ENCODE measurements at regions not wholly inside any gene's neighbourhood (a gene's known extent, or its start where the extent isn't known, plus 50 kb on each side); places are given as distances from the start of the nearest gene placed in this dataset.

DNA sequence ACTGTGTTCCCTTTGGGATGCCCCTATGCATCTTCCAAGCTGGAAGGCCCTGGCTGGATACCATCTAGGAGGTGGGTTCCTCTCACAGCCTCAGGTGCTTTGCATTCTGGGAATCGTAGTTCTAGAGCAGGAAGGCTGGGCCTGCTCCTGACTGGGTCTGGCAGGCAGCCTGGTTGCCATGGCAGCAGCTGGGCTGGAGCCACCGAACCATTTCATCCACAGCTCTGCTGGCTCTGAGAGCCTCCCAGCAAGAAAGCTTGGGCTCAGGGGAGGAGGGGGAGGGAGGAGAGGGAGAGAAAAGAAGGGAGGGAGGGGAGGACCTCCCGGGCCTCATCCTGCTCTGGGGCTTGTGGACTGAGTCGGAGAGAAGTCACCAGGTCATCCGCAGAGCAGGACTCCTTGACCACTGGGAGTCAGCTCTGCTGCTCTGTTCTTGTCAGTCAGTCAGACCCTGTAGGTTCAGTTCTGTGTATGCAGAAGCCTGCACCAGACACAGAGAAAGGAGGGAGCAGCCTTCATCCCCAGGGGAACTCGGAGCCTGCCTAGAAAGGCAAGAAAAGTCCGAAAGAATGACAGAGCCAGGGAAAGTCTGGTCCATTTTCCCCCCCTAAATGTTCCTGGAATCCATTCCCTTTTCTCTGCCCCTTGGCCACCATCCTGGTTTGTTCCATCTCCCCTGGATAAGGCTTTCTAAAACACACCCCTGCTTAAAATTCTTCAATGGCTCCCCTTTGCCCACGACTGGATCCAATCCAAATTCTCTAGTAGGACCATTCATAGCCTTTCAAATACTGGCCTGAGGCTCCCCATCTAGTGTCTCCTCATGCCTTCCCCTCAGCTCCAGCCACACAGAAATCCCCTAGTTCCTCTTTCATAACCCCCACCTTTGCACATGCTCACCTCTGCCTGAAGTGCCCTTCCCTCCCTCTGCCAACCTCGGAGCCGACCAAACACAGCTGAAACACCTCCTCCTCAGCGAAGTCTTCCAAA is 65.4 kb upstream of the ARAP3 start:
- no peaks in the 10 kb centered on the region for H3K4me1 ChIP-seq (ENCODE audit: control insufficient read depth, insufficient read depth, low read length)
- WGBS (ENCODE audit: insufficient coverage, low lambda C conversion rate) = no CpG with 5 or more reads among the region's 11 CpGs
- peaks cover 32% of the 10 kb centered on the region for H3K27me3 ChIP-seq (ENCODE audit: control insufficient read depth, insufficient read depth, low read length)
- peak; percentile 41 to 46 for DNase-seq
- H3K36me3 ChIP-seq (ENCODE audit: control insufficient read depth, insufficient read depth, low read length) = no peaks in the 10 kb centered on the region
- H3K27ac ChIP-seq (ENCODE audit: low read length) = peak overlapping the region; percentile 17
- no peaks in the 10 kb centered on the region for H3K9me3 ChIP-seq (ENCODE audit: control insufficient read depth, low read depth, low read length)
- no peak overlapping the region for H3K4me3 ChIP-seq (ENCODE audit: low read length)

DNA sequence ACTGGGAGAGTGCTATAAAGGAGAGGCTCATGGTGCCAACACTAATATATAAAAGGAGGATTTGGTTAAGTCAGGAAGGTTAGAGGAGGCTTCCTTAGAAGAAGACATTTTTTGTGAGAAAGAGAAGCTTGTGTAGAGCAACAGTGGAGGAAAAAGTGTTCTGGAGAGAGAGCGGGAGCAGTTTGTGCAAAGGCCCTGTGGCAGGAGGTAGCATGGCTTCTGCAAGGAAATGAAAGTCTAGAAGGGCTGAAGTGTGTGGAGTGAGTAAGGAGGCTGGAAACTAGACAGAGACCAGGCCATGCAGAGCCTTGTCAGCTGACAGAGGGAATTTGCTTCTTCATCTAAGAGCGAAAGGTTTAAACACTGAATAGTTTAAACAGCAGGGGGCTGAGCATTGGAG is 64.4 kb upstream of the ARAP3 start:
- Histone ChIP-seq H3K27ac (ENCODE audit: low read length) (no peak overlapping the region), H3K9me3 (ENCODE audit: control insufficient read depth, low read depth, low read length) (no peaks in the 10 kb centered on the region), H3K4me3 (ENCODE audit: low read length) (no peak overlapping the region), H3K36me3 (ENCODE audit: control insufficient read depth, insufficient read depth, low read length) (no peaks in the 10 kb centered on the region), H3K27me3 (ENCODE audit: control insufficient read depth, insufficient read depth, low read length) (peaks cover 28% of the 10 kb centered on the region), H3K4me1 (ENCODE audit: control insufficient read depth, insufficient read depth, low read length) (no peaks in the 10 kb centered on the region)
- DNase-seq = no peak
- 100% methylated on average over 1 of the region's 2 CpGs for WGBS (ENCODE audit: insufficient coverage, low lambda C conversion rate)

DNA sequence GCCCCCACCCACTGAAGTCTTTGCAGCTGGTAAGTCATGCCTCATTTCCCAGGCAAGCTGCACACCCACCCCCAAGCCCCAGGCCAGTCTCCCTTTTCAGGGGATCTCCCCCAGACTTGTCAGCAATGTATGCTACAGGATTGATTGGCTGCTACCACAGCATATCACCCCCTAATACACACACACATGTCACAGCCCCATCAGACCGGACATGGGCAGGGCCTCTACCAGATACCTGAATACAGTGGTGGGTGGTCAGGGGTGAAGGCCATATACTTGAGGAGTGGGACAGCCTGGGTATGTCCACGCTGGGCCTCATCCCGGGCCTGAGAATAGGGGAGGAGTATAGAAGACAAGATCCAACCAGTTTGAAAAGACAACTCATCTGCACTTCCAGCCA is 63.4 kb upstream of the ARAP3 start:
- peaks cover 25% of the 10 kb centered on the region for H3K27me3 ChIP-seq (ENCODE audit: control insufficient read depth, insufficient read depth, low read length)
- no peak overlapping the region for H3K4me3 ChIP-seq (ENCODE audit: low read length)
- H3K36me3 ChIP-seq (ENCODE audit: control insufficient read depth, insufficient read depth, low read length) = no peaks in the 10 kb centered on the region
- no peak overlapping the region for H3K27ac ChIP-seq (ENCODE audit: low read length)
- H3K4me1 ChIP-seq (ENCODE audit: control insufficient read depth, insufficient read depth, low read length) = no peaks in the 10 kb centered on the region
- H3K9me3 ChIP-seq (ENCODE audit: control insufficient read depth, low read depth, low read length) = no peaks in the 10 kb centered on the region
- WGBS (ENCODE audit: insufficient coverage, low lambda C conversion rate) = no CpG with 5 or more reads among the region's 3 CpGs
- no peak for DNase-seq

DNA sequence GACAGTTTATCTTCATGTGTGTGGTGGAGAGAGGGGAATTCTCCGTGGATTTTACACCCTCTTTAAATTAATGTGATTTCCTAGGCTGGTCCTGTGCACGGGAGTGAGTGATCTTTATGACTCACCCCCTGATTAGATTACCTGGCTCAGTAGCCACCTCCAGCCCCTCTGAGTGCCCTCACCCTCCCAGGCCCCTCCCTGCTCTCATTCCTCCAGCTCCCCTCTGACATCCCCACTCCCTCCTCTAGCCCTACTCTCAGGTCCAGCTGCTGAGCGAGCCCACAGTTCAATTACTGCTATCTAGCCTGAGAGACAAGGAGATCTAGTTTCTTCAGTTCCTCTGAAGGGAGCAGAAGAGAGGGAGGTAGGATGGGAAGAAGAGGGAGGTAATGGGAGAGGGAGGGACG is 61.8 kb upstream of the ARAP3 start:
- Histone ChIP-seq H3K4me1 (ENCODE audit: control insufficient read depth, insufficient read depth, low read length) (no peaks in the 10 kb centered on the region), H3K27me3 (ENCODE audit: control insufficient read depth, insufficient read depth, low read length) (peaks cover 21% of the 10 kb centered on the region), H3K27ac (ENCODE audit: low read length) (no peak overlapping the region), H3K4me3 (ENCODE audit: low read length) (no peak overlapping the region), H3K9me3 (ENCODE audit: control insufficient read depth, low read depth, low read length) (no peaks in the 10 kb centered on the region), H3K36me3 (ENCODE audit: control insufficient read depth, insufficient read depth, low read length) (no peaks in the 10 kb centered on the region)
- 14% methylated on average over 2 of the region's 4 CpGs for WGBS (ENCODE audit: insufficient coverage, low lambda C conversion rate)
- no peak for DNase-seq

DNA sequence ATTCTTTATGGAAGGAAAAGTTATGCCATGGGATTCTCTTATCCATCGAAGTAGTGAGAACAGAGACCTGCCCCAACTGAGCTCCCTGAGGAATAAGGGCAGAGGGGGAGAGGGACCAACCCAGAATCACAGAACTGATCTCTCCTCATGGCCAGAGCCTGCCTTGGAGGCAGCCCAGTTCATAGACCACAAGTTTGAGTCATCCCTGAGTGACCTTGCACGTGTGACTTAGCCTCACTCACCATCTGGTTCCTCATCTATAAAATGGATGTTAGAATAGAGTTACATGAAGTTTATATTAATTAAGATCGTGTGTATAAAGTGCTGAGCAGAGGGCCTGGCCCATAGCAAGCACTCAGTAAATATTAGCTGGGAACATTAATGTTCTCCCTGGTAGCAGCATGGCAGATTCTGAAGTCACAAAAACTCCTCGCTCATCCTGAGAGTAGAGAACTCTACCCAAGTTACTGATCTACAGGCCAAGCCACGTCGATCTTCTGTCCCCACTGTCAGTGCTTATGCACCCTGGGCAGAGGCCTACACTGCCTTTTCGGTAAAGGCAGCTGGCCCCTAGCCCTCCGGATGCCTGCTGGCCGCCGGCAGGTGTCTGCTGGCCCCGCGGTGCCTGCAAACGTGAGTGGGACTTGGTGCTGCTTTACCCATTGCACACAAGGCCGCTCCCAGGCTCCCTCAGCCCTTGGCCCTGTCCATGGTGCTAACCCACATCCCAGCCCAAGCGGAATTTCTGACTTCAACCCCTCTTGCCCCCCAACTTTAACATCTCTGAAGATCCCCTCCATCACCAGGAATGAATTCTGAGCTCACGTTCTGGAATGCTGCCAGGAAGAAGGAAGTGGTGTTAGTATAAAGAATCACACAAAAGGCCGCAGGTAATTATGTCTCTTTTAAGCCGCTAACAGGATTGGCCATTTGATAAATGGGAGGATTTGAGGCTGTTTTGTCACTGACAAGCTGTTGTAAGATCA is 61.1 kb upstream of the ARAP3 start:
- H3K27ac ChIP-seq (ENCODE audit: low read length) = no peak overlapping the region
- DNase-seq = peak; percentile 18 to 25
- H3K27me3 ChIP-seq (ENCODE audit: control insufficient read depth, insufficient read depth, low read length) = peaks cover 16% of the 10 kb centered on the region
- 33% methylated on average over 3 of the region's 18 CpGs for WGBS (ENCODE audit: insufficient coverage, low lambda C conversion rate)
- no peak overlapping the region for H3K4me3 ChIP-seq (ENCODE audit: low read length)
- H3K9me3 ChIP-seq (ENCODE audit: control insufficient read depth, low read depth, low read length) = no peaks in the 10 kb centered on the region
- H3K36me3 ChIP-seq (ENCODE audit: control insufficient read depth, insufficient read depth, low read length) = no peaks in the 10 kb centered on the region
- H3K4me1 ChIP-seq (ENCODE audit: control insufficient read depth, insufficient read depth, low read length) = no peaks in the 10 kb centered on the region

DNA sequence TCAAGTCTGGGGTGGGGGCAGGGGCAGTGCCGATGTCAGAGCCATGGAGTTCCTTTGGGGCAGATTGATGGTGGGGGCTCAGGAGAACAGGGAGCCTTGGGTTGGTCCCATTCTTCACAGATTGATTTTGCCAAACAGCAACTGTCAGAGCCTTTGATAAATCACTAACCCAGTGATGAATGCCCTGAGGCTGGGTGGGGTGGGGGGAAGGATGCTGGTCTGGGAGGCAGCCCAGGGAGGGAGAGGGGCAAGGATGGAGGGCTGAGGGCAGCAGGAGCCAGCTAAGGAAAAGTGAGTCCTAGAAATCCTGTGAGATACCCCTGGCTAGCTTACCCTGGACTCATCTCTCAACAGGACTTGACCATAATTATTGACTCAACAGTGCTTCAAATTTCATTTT is 60.1 kb upstream of the ARAP3 start:
- WGBS (ENCODE audit: insufficient coverage, low lambda C conversion rate) = no CpG with 5 or more reads among the region's 1 CpG
- Histone ChIP-seq H3K27me3 (ENCODE audit: control insufficient read depth, insufficient read depth, low read length) (peaks cover 15% of the 10 kb centered on the region), H3K4me3 (ENCODE audit: low read length) (no peak overlapping the region), H3K36me3 (ENCODE audit: control insufficient read depth, insufficient read depth, low read length) (no peaks in the 10 kb centered on the region), H3K27ac (ENCODE audit: low read length) (no peak overlapping the region), H3K4me1 (ENCODE audit: control insufficient read depth, insufficient read depth, low read length) (no peaks in the 10 kb centered on the region), H3K9me3 (ENCODE audit: control insufficient read depth, low read depth, low read length) (no peaks in the 10 kb centered on the region)
- no peak for DNase-seq

DNA sequence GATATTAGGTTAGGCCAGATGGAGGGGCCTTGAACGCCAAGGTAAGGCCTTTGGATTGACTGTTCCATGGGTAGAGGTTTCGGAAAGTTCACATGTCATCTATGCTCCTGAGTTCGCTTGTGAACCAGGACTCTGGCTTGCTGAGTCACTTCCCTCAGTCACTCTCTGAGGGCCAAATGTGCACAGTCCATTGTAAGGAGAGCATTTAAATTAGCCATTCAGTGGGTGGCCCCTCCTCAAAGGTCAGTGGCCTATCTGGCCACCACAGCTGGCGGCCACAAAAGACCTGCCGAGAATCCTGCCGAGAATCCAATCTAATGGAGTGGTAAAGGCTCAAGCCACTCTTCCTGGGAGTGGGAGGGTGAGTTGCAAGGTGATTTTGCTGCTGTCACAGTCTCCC is 58.9 kb upstream of the ARAP3 start:
- Histone ChIP-seq H3K4me1 (ENCODE audit: control insufficient read depth, insufficient read depth, low read length) (no peaks in the 10 kb centered on the region), H3K4me3 (ENCODE audit: low read length) (no peak overlapping the region), H3K36me3 (ENCODE audit: control insufficient read depth, insufficient read depth, low read length) (no peaks in the 10 kb centered on the region), H3K27ac (ENCODE audit: low read length) (no peak overlapping the region), H3K27me3 (ENCODE audit: control insufficient read depth, insufficient read depth, low read length) (peaks cover 12% of the 10 kb centered on the region), H3K9me3 (ENCODE audit: control insufficient read depth, low read depth, low read length) (no peaks in the 10 kb centered on the region)
- no CpG with 5 or more reads among the region's 6 CpGs for WGBS (ENCODE audit: insufficient coverage, low lambda C conversion rate)
- DNase-seq = no peak

DNA sequence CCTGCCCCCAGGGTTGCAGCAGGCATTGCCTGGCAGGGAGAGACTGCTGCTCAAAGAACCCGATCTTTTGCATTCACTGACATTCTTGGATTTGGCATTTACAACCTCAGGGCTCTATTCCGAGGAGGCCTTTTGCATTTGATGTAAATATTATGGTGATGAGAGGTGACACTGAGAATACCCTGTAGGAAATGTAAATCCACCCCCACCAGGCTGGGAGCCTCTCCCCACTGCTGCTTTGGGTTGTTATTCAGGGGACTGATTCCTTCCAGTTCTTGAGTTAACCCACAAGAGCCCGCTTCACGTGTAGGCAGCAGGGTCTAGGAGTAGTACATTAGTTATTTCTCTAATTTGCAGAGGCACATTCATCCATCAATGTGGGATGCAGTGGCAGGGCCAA is 55.5 kb upstream of the ARAP3 start:
- Histone ChIP-seq H3K27me3 (ENCODE audit: control insufficient read depth, insufficient read depth, low read length) (peaks cover 4% of the 10 kb centered on the region), H3K4me1 (ENCODE audit: control insufficient read depth, insufficient read depth, low read length) (no peaks in the 10 kb centered on the region), H3K9me3 (ENCODE audit: control insufficient read depth, low read depth, low read length) (no peaks in the 10 kb centered on the region), H3K27ac (ENCODE audit: low read length) (no peak overlapping the region), H3K36me3 (ENCODE audit: control insufficient read depth, insufficient read depth, low read length) (no peaks in the 10 kb centered on the region), H3K4me3 (ENCODE audit: low read length) (no peak overlapping the region)
- no CpG with 5 or more reads among the region's 4 CpGs for WGBS (ENCODE audit: insufficient coverage, low lambda C conversion rate)
- no peak for DNase-seq

DNA sequence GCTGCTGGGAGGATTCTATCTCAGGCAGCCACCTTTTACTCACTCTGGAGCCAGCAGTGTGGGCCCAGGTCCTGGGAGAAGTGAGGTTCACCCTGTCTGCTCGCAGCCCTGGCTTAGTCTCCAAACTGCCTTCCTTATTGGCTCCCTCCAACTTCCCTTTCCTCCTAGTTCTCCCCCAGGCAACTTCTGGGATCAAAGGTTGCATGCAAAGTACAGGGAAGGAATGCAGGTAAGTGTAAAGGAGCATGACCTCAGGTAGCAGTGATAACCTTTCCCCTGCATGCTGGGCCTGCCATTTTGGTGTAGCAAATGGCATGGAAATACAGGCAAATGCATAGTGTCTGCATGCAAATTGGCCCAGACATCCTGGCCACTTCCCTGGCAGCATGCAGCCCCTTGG is 53.8 kb upstream of the ARAP3 start:
- Histone ChIP-seq H3K27me3 (ENCODE audit: control insufficient read depth, insufficient read depth, low read length) (peaks cover 7% of the 10 kb centered on the region), H3K9me3 (ENCODE audit: control insufficient read depth, low read depth, low read length) (no peaks in the 10 kb centered on the region), H3K4me1 (ENCODE audit: control insufficient read depth, insufficient read depth, low read length) (no peaks in the 10 kb centered on the region), H3K36me3 (ENCODE audit: control insufficient read depth, insufficient read depth, low read length) (no peaks in the 10 kb centered on the region), H3K4me3 (ENCODE audit: low read length) (no peak overlapping the region), H3K27ac (ENCODE audit: low read length) (no peak overlapping the region)
- peak in 1 of 2 donors; percentile 16 for DNase-seq
- no CpG with 5 or more reads among the region's 1 CpG for WGBS (ENCODE audit: insufficient coverage, low lambda C conversion rate)

DNA sequence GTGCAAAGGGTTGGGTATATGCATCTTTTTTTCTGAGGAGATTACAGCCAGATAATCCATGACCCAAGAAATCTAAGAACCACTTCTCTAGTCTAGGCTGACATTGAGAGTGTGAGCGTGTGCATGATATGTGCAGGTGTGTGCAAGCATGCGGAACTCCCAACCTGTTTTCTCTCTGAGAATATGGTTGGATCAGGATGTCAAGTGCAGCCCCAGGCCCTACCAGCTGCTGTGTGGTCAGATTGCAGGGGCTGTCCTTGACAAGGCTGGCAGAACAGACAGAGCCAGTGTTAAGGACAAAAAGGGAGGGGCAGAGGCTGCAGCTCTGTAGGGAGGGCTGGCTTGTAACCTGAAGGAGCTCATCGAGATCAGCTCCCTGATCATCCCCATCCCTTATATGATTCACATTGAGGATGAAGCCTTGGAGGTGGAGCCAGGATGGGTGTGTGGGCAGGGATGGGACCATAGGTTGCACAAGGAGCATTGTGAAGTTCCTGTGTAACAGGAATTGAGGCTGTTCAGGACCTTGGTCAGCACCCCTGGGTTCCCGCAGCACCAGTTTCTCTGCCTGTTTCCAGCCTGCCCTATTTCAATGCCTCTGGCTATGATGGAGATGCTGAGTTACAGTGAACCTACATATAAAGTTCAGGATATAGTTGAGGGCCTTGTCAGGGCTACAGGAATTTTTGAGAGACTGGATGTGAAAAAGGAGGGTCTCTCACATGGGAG is 52.6 kb upstream of the ARAP3 start:
- peak; percentile 28 to 40 for DNase-seq
- peaks cover 7% of the 10 kb centered on the region for H3K27me3 ChIP-seq (ENCODE audit: control insufficient read depth, insufficient read depth, low read length)
- WGBS (ENCODE audit: insufficient coverage, low lambda C conversion rate) = no CpG with 5 or more reads among the region's 4 CpGs

More for the DNA sequence above, 52.6 kb upstream of the ARAP3 start:
- H3K36me3 ChIP-seq (ENCODE audit: control insufficient read depth, insufficient read depth, low read length) = no peaks in the 10 kb centered on the region
- no peak overlapping the region for H3K4me3 ChIP-seq (ENCODE audit: low read length)
- no peak overlapping the region for H3K27ac ChIP-seq (ENCODE audit: low read length)
- H3K9me3 ChIP-seq (ENCODE audit: control insufficient read depth, low read depth, low read length) = no peaks in the 10 kb centered on the region
- H3K4me1 ChIP-seq (ENCODE audit: control insufficient read depth, insufficient read depth, low read length) = no peaks in the 10 kb centered on the region

All from large intestine (tissue), 3 donors.